HG02763 (cell line): ENCODE measurements at regions not wholly inside any gene's neighbourhood (a gene's known extent, or its start where the extent isn't known, plus 50 kb on each side); places are given as distances from the start of the nearest gene placed in this dataset.
"Not testable (repeated sequence)": the region's sequence is repeated elsewhere in the genome, so short reads cannot be mapped to it uniquely, and the experiment has no call there.

Experiments used
- ATAC-seq: cut with Tn5 transposase; IDR thresholded peaks from one replicate; pipeline ENCODE4 v1.9.1; 2021; ENCODE audit warnings: mild to moderate bottlenecking, moderate library complexity; ENCODE audit not compliant: unreplicated experiment

DNA sequence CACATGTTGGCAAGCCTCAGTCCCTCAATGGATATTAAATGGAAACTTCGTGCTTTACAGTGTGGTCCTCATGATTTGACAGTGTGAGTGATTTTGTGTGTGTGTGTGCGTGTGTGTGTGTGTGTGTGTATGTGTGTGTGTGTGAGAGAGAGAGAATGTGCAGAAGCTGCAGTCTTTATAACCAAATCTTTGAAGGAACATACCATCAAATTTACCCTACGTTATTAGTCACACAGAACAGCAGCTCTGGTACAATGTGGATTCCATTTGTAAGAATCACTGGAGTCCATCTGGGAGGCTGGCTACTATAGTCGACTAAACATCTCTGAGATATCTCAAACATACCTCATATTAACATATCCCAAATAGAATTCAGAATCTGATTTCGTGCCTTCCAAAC is 928.0 kb upstream of the POT1 start:
- ATAC-seq = no peak

DNA sequence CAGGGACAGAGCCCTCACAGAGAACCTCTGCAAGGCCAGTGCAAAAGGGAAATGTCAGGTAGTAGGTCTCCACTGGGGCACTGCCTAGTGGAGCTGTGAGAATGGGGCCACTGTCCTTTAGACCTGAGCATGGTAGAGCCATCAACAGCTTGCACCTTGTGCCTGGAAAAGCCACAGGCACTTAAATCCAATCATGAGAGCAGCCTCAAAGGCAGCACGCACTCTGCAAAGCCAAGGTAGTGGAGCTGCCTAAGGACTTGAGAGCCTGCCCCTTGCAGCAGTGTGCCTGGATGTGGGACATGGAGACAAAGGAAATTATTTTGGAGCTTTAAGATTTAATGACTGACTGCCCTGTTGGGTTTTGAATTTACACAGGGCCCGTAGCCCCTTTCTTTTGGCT is 918.5 kb upstream of the POT1 start:
- ATAC-seq = no peak

DNA sequence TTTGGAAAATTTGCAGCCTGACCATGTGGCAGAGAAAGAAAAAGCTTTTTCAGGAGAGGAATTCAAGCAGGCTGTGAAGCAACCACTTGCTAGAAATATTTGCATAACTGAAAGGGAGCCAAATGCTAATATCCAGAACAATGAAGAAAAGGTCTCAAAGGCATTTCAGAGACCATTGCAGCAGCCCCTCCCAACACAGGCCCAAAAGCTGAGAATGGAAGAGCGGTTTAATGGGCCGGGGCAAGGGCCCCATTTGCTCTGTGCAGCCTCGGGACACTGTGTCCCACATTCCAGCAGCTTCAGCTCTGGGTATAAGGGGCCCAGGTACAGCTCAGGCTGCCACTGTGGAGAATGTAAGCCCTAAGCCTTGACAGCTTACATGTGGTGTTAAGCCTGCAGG is 918.1 kb upstream of the POT1 start:
- no peak for ATAC-seq

DNA sequence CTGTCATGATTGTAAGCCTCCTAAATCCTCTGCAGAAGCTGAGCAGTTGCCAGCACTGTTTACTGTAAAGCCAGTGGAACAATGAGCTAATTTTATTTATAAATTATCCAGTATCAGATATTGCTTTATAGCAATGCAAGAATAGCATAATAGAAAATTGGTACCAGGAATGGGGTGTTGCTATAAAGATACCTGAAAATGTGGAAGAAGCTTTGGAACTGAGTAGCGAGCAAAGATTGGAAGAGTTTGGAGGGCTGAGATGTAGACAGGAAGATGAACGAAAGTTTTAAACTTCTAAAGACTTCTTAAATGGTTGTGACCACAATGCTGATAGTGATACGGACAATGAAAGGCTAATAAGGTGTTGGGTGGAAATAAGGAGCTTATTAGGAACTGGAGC is 917.4 kb upstream of the POT1 start:
- no peak for ATAC-seq

- no peak for ATAC-seq
Measured at GRCh38 chr7:125845686-125846085, 916.1 kb upstream of the POT1 start.

GRCh38 chr7:125834421-125834820 is 904.8 kb upstream of the POT1 start:
- ATAC-seq = no peak

GRCh38 chr7:125833839-125834238 is 904.2 kb upstream of the POT1 start:
- ATAC-seq = no peak

- no peak for ATAC-seq
Measured at GRCh38 chr7:125830743-125831142, 901.1 kb upstream of the POT1 start.

- ATAC-seq = no peak
Measured at GRCh38 chr7:125828153-125828700, 898.6 kb upstream of the POT1 start.

GRCh38 chr7:125823538-125823937 is 893.9 kb upstream of the POT1 start:
- ATAC-seq = no peak

DNA sequence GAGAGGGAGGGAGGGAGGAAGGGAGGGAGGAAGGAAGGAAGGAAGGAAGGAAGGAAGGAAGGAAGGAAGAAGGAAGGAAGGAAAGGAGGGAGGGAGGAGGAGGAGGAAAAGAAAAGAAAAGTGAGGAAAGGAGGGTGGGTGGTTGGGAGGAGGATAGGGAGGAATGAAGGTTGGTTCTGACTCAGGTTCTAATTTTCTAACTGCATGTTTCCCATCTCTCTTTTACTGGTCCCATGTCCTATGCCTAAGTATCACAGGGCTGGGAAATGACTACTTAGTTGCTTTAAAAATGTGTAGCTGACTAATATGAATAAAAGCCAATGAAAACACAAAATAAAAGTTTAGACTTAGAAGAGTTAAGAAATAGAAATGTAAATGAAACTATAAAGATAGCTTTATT is 890.9 kb upstream of the POT1 start:
- no peak for ATAC-seq

DNA sequence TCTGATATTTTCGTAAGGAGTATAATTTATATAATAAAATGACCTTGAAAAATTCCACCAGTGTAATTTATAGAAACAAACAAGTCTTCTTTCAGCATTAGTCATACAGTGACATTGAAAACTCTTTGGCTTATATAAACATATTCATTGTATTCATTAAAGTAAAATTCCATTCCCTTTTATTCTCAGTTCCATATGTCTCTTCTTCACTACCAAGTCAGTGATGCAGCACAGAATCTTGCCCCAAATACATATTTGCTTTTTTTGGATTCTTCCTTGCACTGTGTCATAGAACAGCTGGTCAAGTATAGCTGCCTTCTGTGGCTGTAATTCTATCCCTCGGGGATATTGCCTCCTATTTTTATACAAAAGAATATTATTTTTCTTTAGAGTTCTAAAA is 884.5 kb upstream of the POT1 start:
- ATAC-seq = no peak

DNA sequence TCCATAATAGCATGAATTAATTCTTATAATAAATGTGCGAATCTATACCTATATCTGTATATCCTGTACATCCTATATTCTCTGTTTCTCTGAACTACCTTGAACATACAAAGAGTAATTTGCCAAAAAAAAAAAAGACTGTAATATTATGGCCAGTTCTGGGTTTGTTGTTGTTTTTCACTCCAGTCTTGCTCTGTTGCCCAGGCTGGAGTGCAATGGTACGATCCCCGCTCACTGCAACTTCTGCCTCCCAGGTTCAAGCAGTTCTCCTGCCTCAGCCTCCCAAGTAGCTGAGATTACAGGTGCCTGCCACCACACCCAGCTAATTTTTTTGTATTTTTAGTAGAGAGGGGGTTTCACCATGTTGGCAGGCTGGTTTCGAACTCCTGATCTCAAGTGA is 876.9 kb upstream of the POT1 start:
- ATAC-seq = not testable (repeated sequence)

DNA sequence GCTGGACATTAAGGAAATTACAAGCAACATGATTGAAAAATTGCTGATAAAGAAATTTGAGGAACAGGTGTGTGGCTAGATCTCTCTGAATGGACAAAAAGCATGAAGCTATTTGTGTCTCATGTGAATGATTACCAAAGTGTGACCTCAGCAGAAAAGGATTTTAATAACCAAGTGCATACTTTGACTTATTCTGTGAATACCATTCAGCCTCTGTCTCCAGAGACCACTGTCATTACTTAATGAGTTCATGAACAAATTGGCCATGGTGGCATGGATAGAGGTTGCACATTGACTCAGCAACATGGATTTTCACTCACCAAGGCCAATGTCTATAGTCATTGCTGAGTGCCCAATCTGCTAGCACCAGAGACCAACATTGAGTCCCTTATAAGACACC is 874.6 kb upstream of the POT1 start:
- no peak for ATAC-seq

DNA sequence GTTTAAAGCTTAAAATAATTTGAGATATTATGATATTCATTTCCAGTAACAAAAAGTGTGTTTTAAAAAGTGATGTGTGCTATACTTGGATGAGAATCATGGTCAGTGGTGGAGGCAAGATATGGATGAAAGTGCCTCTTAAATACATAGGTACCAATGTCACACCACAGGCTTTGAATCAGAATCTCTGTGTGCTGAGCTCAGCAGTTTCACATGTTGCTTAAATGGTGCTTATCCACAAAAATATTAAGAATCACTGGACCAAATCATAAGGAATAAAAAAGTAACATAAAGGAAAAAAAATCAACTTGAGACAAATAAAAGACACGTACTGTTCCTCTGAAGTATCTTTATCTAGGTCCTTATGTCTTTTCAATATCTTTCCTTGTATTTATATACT is 850.5 kb upstream of the POT1 start:
- ATAC-seq = no peak

GRCh38 chr7:125775317-125775716 is 845.7 kb upstream of the POT1 start:
- ATAC-seq = no peak

GRCh38 chr7:125773113-125773785 is 843.6 kb upstream of the POT1 start:
- no peak for ATAC-seq

DNA sequence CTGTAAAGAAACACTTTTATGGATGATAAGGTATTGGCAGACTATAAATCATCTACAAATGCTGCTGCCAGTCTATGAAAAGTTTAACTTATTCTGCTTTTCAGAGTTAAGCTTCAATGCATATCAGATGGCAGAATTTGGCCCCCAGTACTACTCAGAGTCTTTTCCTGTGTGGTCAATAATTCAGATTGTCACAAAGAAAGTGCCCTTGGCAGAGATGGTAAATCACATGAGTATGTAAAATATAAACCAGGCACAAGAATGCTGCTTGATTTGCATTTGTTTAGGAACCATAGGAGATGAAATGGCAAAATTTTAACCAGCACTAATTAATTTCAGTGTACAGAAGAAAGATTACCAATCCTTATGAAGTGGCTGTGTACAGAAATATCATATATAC is 818.3 kb upstream of the POT1 start:
- no peak for ATAC-seq

DNA sequence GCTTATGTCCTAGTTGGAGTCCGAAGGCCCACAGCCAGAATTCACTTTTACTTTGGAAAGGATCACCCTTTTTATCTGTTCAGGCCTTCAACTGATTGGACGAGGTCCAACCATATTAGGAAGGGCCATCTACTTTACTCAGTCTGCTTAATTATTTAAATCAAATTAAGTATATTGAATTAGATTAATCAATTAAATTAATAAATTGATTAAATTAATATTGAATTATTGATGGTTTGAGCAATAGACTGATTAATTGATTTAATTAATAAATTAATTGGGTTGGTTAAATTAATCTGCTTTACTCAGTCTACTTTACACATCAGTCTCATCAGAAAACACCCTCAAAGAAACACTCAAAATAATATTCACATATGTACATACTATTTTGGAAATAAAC is 816.9 kb upstream of the POT1 start:
- no peak for ATAC-seq

- no peak for ATAC-seq
Measured at GRCh38 chr7:125727215-125727614, 797.6 kb upstream of the POT1 start.

DNA sequence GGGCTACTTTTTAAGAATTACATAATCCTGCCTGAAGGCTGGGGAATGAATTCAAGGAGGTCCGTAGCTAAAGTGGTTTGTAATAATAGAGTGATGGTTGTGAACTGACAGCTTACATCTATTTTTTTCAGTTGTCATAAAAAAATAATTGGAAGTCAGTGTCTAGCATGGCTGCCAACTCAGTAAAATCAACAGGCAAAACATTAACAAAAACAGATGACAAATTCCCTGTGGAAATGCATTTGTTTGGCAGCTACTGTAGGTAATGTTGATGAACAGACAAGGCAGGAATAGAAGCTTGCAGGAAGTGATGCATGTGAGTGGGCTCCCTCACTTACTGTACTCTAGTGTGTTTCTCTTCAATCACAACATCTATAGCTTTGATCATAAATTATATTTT is 766.0 kb upstream of the POT1 start:
- no peak for ATAC-seq

DNA sequence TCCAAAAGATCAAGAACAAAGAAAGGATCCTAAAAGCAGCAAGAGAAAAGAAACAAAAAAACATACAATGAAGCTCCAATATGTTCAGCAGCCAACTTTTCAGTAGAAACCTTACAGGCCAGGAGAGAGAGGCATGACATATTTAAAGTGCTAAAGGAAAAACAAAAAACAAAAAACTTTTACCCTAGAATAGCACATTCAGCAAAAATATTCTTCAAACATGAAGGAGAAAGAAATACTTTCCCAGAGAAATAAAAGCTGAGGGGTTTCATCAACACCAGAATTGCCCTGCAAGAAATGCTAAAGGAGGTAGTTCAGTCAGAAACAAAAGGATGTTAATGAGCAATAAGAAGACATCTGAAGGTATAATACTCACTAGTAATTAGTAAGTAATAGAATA is 753.5 kb upstream of the POT1 start:
- no peak for ATAC-seq

GRCh38 chr7:125681508-125681907 is 751.9 kb upstream of the POT1 start:
- ATAC-seq = no peak
